Vagina (tissue), 2 donors: ENCODE measurements at regions not wholly inside any gene's neighbourhood (a gene's known extent, or its start where the extent isn't known, plus 50 kb on each side); places are given as distances from the start of the nearest gene placed in this dataset.

ENCODE experiments used
- DNase-seq, 2 donors: peaks; one replicate each; pipeline ENCODE4 v3.0.0-alpha.2; 2017; ENCODE audit errors: extremely low spot score in 2 of 2
- H3K27ac ChIP-seq: fragments of 200-600 bp; sonication (generic); one replicate; pipeline ENCODE4 v1.5.1; 2019
- H3K27me3 ChIP-seq: fragments of 200-600 bp; sonication (generic); one replicate; pipeline ENCODE4 v1.5.1; 2019
- H3K36me3 ChIP-seq, 2 donors: fragments of 200-600 bp; sonication (generic); one replicate each; pipeline ENCODE4 v1.5.1; 2017 to 2019
- H3K4me1 ChIP-seq: fragments of 200-600 bp; sonication (generic); one replicate; pipeline ENCODE4 v1.5.1; 2019
- H3K4me3 ChIP-seq, 2 donors: fragments of 200-600 bp; sonication (generic); 1 replicate in 1 of 2; 2 replicates in 1 of 2; pipeline ENCODE4 v1.5.1; 2016 to 2019
- H3K9me3 ChIP-seq: fragments of 200-600 bp; sonication (generic); one replicate; pipeline ENCODE4 v1.5.1; 2019
- CTCF ChIP-seq, 3 experiments: fragments of 450-650 bp in 2 of 3; fragments of 200-600 bp in 1 of 3; sonication (generic) in 1 of 3; IDR thresholded peaks; one replicate each; pipeline ENCODE4 v1.5.1; 2017 to 2019; ENCODE audit warnings: antibody characterized with exemption in 3 of 3, mild to moderate bottlenecking in 2 of 3, moderate library complexity in 2 of 3
- POLR2A ChIP-seq, 2 donors: fragments of 450-650 bp; IDR thresholded peaks; one replicate each; pipeline ENCODE4 v1.6.1; 2017; ENCODE audit warnings: antibody characterized with exemption in 2 of 2, mild to moderate bottlenecking in 2 of 2, moderate library complexity in 2 of 2
- POLR2AphosphoS5 ChIP-seq, 2 donors: sonication (generic); formaldehyde crosslinking; IDR thresholded peaks; one replicate each; pipeline ENCODE4 v1.9.0; 2017; ENCODE audit warnings: antibody characterized with exemption in 2 of 2, mild to moderate bottlenecking in 2 of 2, low read depth in 1 of 2; ENCODE audit not compliant: insufficient read depth in 1 of 2
- intact Hi-C: fragments of 100-400 bp; cut with DNase I; formaldehyde crosslinking; loops from one replicate; pipeline ENCODE4 v1.15.1; 2023

GRCh38 chr9:95752129-95752731, 123.3 kb upstream of the ERCC6L2 start:
- H3K27ac ChIP-seq, result no peak overlapping the region
- no peak for TF ChIP-seq CTCF (IDR thresholded peaks at IDR 0.05)
- no peak for TF ChIP-seq POLR2AphosphoS5 (IDR thresholded peaks at IDR 0.05; ENCODE audit: insufficient read depth in 1 of 2, low read depth in 1 of 2)
- TF ChIP-seq POLR2A (IDR thresholded peaks at IDR 0.05), result no peak
- no peaks in the 10 kb centered on the region for H3K27me3 ChIP-seq
- H3K36me3 ChIP-seq, result no peaks in the 10 kb centered on the region
- H3K4me3 ChIP-seq, result peak overlapping the region in 1 of 2 donors; percentile 27
- no peaks in the 10 kb centered on the region for H3K9me3 ChIP-seq
- H3K4me1 ChIP-seq, result peaks cover 24% of the 10 kb centered on the region
- intact Hi-C loops, result no loop called here
- DNase-seq, result no peak

- intact Hi-C loops, result no loop called here
- TF ChIP-seq POLR2A (IDR thresholded peaks at IDR 0.05) (no peak), CTCF (IDR thresholded peaks at IDR 0.05) (no peak), POLR2AphosphoS5 (IDR thresholded peaks at IDR 0.05; ENCODE audit: insufficient read depth in 1 of 2, low read depth in 1 of 2) (no peak)
- Histone ChIP-seq H3K4me3 (no peak overlapping the region), H3K27me3 (no peaks in the 10 kb centered on the region), H3K9me3 (no peaks in the 10 kb centered on the region), H3K27ac (no peak overlapping the region), H3K4me1 (peaks cover 18% of the 10 kb centered on the region), H3K36me3 (no peaks in the 10 kb centered on the region)
- DNase-seq, result no peak
Measured at GRCh38 chr9:95751520-95751790, 124.0 kb upstream of the ERCC6L2 start.

GRCh38 chr9:95750725-95751519, 124.6 kb upstream of the ERCC6L2 start:
- Histone ChIP-seq H3K27me3 (no peaks in the 10 kb centered on the region), H3K9me3 (no peaks in the 10 kb centered on the region), H3K4me1 (peaks cover 18% of the 10 kb centered on the region), H3K27ac (no peak overlapping the region), H3K4me3 (no peak overlapping the region), H3K36me3 (no peaks in the 10 kb centered on the region)
- intact Hi-C loops, result no loop called here
- DNase-seq, result no peak
- no peak for TF ChIP-seq POLR2A (IDR thresholded peaks at IDR 0.05)
- TF ChIP-seq CTCF (IDR thresholded peaks at IDR 0.05), result no peak
- no peak for TF ChIP-seq POLR2AphosphoS5 (IDR thresholded peaks at IDR 0.05; ENCODE audit: insufficient read depth in 1 of 2, low read depth in 1 of 2)

- H3K4me1 ChIP-seq, result peaks cover 18% of the 10 kb centered on the region
- H3K9me3 ChIP-seq, result no peaks in the 10 kb centered on the region
- intact Hi-C loops, result no loop called here
- no peak overlapping the region for H3K27ac ChIP-seq
- H3K4me3 ChIP-seq, result no peak overlapping the region
- H3K27me3 ChIP-seq, result no peaks in the 10 kb centered on the region
- no peaks in the 10 kb centered on the region for H3K36me3 ChIP-seq
- no peak for DNase-seq
- TF ChIP-seq POLR2A (IDR thresholded peaks at IDR 0.05) (no peak), CTCF (IDR thresholded peaks at IDR 0.05) (no peak)
Measured at GRCh38 chr9:95749493-95749892, 126.0 kb upstream of the ERCC6L2 start.

DNA sequence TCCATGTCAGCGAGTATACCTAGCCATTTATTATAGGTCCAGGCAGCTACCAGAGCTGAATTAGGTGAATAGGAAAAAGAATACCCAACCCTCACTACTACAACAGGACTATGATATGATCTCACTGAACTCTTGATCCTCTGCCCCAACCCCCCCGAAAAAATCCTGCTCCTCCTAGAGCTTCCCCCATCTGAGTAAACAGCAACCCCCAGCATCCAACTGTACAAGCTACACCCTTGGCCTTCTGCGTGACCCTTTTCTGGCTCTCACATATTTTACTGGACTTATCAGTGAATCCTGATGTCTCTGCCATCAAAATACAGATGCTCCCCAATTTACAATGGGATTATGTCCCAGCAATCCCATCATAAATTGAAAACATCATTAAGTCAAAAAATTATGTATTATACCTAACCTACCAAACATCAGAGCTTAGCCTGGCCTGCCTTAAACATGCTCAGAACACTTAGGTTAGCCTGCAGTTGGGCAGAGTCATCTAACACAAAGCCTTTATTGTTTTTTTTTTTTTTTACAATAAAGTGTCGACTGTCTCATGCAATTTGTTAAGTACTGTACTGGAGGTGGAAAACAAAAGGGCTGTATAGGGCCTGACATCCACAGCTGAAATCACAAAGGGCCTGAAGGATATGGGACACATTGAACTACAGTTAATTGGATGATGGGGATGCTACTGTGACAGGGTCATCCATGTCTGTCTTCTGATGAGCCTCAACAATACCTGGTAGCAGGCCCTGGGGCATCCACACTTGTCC, 128.9 kb upstream of the ERCC6L2 start:
- Histone ChIP-seq H3K4me1 (no peaks in the 10 kb centered on the region), H3K27me3 (no peaks in the 10 kb centered on the region), H3K9me3 (no peaks in the 10 kb centered on the region), H3K27ac (no peak overlapping the region), H3K36me3 (no peaks in the 10 kb centered on the region), H3K4me3 (no peak overlapping the region)
- TF ChIP-seq POLR2AphosphoS5 (IDR thresholded peaks at IDR 0.05; ENCODE audit: insufficient read depth in 1 of 2, low read depth in 1 of 2) (no peak), CTCF (IDR thresholded peaks at IDR 0.05) (no peak), POLR2A (IDR thresholded peaks at IDR 0.05) (no peak)
- intact Hi-C loops, result no loop called here
- DNase-seq, result no peak
